KMS-11 (cell line): ENCODE measurements at regions not wholly inside any gene's neighbourhood (a gene's known extent, or its start where the extent isn't known, plus 50 kb on each side); places are given as distances from the start of the nearest gene placed in this dataset.

Source experiments
- H2AFZ ChIP-seq: fragments of 200-600 bp; sonication (generic); 2 replicates; pipeline ENCODE4 v1.6.1; 2016; ENCODE audit warnings: antibody characterized with exemption, mixed run types, low read depth
- H3K27ac ChIP-seq: fragments of 200-600 bp; sonication (generic); 2 replicates; pipeline ENCODE4 v1.6.1; 2016; ENCODE audit warnings: mild to moderate bottlenecking, mixed run types
- H3K27me3 ChIP-seq: fragments of 200-600 bp; sonication (generic); 2 replicates; pipeline ENCODE4 v1.6.1; 2017; ENCODE audit warnings: mild to moderate bottlenecking, low read depth, mixed run types, moderate library complexity; ENCODE audit not compliant: insufficient read depth
- H3K36me3 ChIP-seq: fragments of 200-600 bp; sonication (generic); 2 replicates; pipeline ENCODE4 v1.6.1; 2017; ENCODE audit warnings: mild to moderate bottlenecking, mixed run types; ENCODE audit not compliant: insufficient read depth
- H3K4me1 ChIP-seq: fragments of 200-600 bp; sonication (generic); 2 replicates; pipeline ENCODE4 v1.6.1; 2016; ENCODE audit warnings: mild to moderate bottlenecking, low read depth, mixed run types; ENCODE audit not compliant: poor library complexity, severe bottlenecking
- H3K4me2 ChIP-seq: fragments of 200-600 bp; sonication (generic); 2 replicates; pipeline ENCODE4 v1.7.0; 2016; ENCODE audit warnings: mild to moderate bottlenecking, mixed run types
- H3K4me3 ChIP-seq: fragments of 200-600 bp; sonication (generic); IDR thresholded peaks from 2 replicates; pipeline ENCODE4 v1.6.1; 2017; ENCODE audit warnings: low read depth, low read length, mixed read lengths; ENCODE audit not compliant: insufficient read depth
- H3K79me2 ChIP-seq: fragments of 200-600 bp; sonication (generic); 2 replicates; pipeline ENCODE4 v1.6.1; 2016; ENCODE audit warnings: low read depth, mixed run types; ENCODE audit not compliant: insufficient read depth
- H3K9ac ChIP-seq: fragments of 200-600 bp; sonication (generic); 2 replicates; pipeline ENCODE4 v1.6.1; 2016; ENCODE audit warnings: mild to moderate bottlenecking, mixed run types
- H4K20me1 ChIP-seq: fragments of 200-600 bp; sonication (generic); 2 replicates; pipeline ENCODE4 v1.6.1; 2016; ENCODE audit warnings: mild to moderate bottlenecking, mixed run types; ENCODE audit not compliant: insufficient read depth
- TF ChIP-seq, protein P1 (sequence below): fragments of 200-600 bp; sonication (generic); conservative IDR thresholded peaks from 2 replicates; pipeline ENCODE4 v1.6.1; 2017; ENCODE audit warnings: low read depth, mild to moderate bottlenecking, antibody characterized with exemption, low read length, moderate library complexity, mixed read lengths

DNA sequence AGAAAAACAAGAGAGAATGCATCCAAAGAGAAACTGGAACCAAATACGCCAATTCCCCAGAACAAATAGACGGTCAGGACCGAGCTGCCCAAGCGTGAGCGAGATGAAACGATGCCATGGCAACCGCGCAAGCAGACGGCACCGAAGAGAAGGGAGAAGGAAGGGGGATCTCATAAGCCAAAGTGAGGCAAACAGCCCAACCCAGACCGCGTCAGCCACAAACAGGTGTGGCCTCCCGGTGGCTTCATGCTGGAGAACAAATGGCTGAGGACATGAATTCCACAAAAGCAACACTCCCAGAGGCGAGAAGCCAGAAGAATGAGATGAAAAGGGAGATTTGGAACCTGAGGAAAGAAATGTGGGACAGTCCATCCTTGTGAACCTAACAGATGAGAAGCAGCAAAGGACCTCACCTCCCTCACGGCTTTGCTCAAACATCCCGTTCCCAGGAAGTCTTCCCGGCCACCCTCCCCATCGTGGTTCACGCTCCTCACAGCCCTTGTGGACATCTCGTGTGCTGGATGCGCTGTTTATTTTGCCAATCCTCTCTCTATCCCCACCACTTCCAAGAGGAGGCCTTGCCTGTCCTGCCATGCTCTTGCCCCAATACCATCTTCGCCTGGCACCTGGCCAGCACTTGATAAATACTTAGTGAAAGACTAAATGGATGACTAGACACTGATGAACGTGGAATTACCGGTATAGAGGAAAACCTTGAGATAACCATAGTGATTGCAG is 89.1 kb upstream of the RTL6 start:
- H4K20me1 ChIP-seq = no peaks in the 10 kb centered on the region
- H3K4me2 ChIP-seq = no peak overlapping the region
- H3K79me2 ChIP-seq = no peaks in the 10 kb centered on the region
- TF ChIP-seq, protein P1, sequence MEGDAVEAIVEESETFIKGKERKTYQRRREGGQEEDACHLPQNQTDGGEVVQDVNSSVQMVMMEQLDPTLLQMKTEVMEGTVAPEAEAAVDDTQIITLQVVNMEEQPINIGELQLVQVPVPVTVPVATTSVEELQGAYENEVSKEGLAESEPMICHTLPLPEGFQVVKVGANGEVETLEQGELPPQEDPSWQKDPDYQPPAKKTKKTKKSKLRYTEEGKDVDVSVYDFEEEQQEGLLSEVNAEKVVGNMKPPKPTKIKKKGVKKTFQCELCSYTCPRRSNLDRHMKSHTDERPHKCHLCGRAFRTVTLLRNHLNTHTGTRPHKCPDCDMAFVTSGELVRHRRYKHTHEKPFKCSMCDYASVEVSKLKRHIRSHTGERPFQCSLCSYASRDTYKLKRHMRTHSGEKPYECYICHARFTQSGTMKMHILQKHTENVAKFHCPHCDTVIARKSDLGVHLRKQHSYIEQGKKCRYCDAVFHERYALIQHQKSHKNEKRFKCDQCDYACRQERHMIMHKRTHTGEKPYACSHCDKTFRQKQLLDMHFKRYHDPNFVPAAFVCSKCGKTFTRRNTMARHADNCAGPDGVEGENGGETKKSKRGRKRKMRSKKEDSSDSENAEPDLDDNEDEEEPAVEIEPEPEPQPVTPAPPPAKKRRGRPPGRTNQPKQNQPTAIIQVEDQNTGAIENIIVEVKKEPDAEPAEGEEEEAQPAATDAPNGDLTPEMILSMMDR = no peak
- no peaks in the 10 kb centered on the region for H3K36me3 ChIP-seq
- H3K27me3 ChIP-seq = peaks cover 11% of the 10 kb centered on the region; the same call in 1 of the 2 replicates
- H3K4me1 ChIP-seq = no peaks in the 10 kb centered on the region
- H3K9ac ChIP-seq = no peak overlapping the region
- H3K4me3 ChIP-seq = no peak overlapping the region
- no peak overlapping the region for H2AFZ ChIP-seq
- no peak overlapping the region for H3K27ac ChIP-seq

DNA sequence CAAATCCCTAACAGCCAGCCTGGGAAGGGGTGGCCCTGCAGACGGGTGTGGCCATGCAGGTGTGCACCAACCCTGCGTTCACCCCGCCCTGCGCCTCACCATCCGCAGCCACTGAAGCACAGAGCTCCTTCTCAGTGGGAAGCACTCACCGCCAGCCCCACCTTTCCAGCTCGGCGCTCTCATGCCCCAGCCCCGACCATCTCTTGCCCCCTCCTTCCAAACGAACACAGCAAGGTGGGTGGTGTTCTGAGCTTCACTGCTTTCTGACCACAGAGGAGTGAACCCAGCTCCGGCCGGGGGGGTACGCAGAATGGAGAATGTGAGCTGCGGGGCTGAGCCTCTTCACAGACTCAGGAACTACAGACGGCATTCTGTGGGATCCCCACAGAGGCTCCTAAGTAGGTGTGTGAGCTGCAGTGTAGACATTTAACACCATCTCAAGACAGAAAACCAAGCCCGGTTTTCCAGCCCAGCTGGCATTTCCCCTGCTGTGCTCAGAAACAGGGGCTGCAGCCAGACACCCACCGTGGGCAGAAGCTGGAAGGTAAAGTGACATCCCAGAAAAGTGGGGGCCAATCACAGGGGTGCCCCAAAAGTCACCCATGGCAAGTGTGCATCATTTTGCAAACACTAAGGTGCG is 88.4 kb upstream of the RTL6 start:
- H2AFZ ChIP-seq = no peak overlapping the region
- H3K79me2 ChIP-seq = no peaks in the 10 kb centered on the region
- no peak overlapping the region for H3K4me2 ChIP-seq
- H3K4me1 ChIP-seq = no peaks in the 10 kb centered on the region
- H3K36me3 ChIP-seq = no peaks in the 10 kb centered on the region
- TF ChIP-seq, protein P1 = no peak
- no peak overlapping the region for H3K4me3 ChIP-seq
- no peaks in the 10 kb centered on the region for H4K20me1 ChIP-seq
- no peak overlapping the region for H3K9ac ChIP-seq
- H3K27me3 ChIP-seq = peaks cover 11% of the 10 kb centered on the region; the same call in 1 of the 2 replicates
- no peak overlapping the region for H3K27ac ChIP-seq

DNA sequence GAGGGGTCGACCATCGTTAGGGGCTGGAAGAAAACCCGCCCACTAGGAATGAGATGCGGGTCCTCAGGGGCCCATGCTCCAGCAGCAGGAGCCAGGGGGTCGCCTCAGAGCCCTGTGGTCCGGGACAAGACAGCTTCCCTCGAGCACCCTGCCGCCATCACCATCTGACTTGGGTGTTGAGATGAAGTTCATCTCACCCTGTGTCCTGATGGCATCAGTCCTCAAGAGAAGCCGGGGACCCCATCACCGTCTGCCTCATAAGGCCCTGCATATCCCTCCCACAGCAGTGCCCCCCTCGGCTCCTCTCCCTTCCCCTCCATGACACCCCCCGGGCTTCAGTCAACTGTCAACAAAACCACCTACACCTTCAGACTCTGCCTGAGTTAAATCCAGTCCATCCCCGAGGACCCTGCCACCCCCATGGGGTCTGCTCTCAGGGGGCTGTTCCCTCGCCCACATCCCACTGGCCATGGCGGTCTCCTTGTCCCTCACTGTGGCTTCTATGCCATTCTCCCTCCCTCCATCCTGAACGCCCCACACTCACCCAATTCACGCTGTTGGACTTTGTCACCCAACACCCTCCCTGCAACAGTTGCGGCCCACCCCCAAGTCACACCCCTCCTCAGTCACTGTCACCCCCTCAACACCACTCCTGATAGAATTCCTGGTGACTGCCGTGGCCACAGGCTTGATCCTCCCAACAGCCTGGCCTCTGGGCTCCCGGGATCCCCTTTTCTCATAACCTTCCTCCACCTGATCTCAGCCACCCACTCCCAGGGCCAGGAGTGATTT is 87.7 kb upstream of the RTL6 start:
- no peaks in the 10 kb centered on the region for H3K36me3 ChIP-seq
- H3K27ac ChIP-seq = no peak overlapping the region
- H3K27me3 ChIP-seq = peaks cover 13% of the 10 kb centered on the region; the same call in 1 of the 2 replicates
- no peaks in the 10 kb centered on the region for H3K79me2 ChIP-seq
- no peak overlapping the region for H3K4me2 ChIP-seq
- H3K4me1 ChIP-seq = no peaks in the 10 kb centered on the region
- TF ChIP-seq, protein P1 = no peak
- H3K4me3 ChIP-seq = no peak overlapping the region
- H4K20me1 ChIP-seq = no peaks in the 10 kb centered on the region
- H3K9ac ChIP-seq = no peak overlapping the region
- H2AFZ ChIP-seq = no peak overlapping the region

DNA sequence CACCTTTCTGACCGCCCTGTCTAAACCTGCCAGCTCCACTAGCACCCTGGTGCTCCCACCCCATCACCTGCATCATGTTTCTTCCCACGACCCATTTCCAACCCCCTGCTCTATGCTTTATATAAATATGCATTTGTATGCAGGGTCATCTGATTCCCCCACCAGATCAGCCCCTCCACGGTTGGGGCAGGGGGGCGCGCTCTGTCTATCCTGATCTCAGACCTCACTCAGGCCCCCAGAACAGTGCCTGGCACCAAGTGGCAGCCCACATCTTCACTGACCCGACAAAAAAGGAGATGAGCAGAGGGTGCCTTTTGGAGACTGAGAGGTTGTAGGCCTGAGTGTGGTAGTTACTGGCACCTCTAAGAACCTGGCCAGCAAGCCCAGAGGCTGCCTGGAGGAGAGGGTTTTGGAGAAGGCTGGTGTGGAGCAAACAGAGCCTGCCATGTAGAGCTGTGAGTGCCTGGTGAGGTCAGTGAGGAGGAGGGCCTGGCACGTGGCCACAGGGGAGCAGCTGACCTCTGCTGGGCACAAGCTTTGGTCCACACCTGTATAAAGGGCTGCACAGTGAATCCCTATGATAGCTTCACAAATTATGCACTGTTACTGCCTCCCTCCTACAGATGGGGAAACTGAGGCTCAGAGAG is 86.3 kb upstream of the RTL6 start:
- Histone ChIP-seq H2AFZ (no peak overlapping the region), H3K27ac (no peak overlapping the region)
- TF ChIP-seq, protein P1 = no peak

More for the DNA sequence above, 86.3 kb upstream of the RTL6 start:
- H3K9ac ChIP-seq = no peak overlapping the region
- no peaks in the 10 kb centered on the region for H4K20me1 ChIP-seq
- no peak overlapping the region for H3K4me3 ChIP-seq
- H3K36me3 ChIP-seq = no peaks in the 10 kb centered on the region
- no peaks in the 10 kb centered on the region for H3K4me1 ChIP-seq
- H3K27me3 ChIP-seq = peaks cover 11% of the 10 kb centered on the region; the same call in 1 of the 2 replicates
- no peak overlapping the region for H3K4me2 ChIP-seq
- no peaks in the 10 kb centered on the region for H3K79me2 ChIP-seq
